Pons (tissue), 1 donor: ENCODE measurements at regions not wholly inside any gene's neighbourhood (a gene's known extent, or its start where the extent isn't known, plus 50 kb on each side); places are given as distances from the start of the nearest gene placed in this dataset.

Experiments
- DNase-seq: peaks from one replicate; pipeline ENCODE4 v3.0.0-alpha.2; 2016; ENCODE audit warnings: low spot score

DNA sequence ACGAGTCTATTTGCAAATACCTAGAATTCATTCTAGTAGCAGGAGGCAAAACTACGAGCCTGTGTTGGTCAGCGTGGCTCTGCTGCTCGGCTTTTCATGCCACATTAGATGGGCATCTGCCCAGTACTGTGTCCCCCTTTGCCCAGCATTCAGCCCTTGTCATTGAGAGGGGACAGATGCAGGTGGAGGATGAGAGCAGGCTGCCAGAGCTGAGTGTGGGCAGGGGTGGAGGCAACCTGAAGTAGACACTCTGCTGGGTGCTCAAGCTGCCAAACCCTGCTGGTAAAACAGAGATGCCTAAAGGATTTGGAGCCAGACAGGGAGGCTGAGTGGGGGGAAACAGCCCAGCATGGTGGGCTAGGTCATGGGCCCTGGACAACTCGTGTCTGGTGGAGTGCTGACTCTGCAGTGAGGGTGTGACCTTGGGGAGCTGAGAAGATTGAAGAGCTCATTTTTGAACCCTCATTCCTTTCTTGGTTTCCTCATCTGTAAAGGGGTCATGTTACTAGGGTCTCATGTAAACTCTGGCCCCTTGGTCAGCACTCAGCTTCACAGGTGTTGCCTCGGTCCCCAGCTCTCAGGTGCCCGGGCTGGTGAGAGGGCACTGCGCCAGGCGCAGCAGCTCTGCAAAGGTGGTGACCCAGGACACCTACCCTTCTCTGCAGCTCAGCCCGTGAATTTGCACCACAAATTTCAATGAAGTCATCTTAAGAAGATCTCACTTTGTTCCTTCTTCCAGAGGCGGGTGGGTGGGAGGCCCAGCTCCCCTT, 64.2 kb upstream of the BHLHE23 start:
- no peak for DNase-seq

DNA sequence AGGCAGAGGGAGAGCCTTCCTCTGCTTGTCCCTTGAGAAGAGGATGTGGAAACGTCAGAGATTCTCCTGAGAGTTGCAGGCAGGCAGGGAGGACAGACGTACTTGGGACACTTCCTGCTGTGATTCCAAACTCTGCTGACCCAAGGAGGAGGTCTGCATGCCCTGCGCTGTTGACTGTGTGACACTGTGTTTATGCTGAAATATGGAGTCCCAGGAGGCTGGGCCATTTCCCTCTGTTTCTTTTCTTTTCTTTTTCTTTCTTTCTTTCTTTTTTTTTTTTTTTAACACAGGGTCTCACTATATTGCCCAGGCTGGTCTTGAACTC, 63.5 kb upstream of the BHLHE23 start:
- DNase-seq: no peak

DNA sequence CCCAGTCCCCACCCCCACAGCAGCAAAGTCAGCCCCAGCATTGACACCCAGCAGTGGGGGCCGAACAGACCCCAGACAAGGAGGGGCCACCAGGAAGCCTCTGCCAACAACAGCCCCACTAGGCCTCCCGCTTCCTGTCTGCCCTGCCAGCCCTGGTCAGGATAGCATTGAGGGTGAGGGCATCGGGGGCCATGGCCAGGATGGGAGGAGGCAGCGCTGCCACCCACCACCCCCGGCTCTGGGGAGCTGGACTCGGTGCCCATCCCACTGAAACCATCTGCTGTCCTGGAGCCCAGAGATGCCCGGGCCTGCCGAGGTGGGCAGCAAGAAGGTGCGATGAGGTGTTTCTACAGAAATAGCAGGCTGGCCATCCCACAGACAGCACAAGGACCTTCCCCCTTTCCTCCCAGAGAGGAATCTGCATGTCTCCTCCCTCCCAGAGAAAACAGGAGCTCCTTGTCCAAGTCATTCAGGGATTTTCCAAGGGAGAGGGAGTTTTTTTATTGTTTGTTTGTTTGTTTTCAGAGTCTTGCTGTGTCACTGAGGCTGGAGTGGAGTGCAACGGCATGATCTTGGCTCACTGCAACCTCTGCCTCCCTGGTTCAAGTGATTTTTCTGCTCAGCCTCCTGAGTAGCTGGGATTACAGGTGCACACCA, 62.1 kb upstream of the BHLHE23 start:
- no peak for DNase-seq

GRCh38 chr20:63067721-63068560, 61.2 kb upstream of the BHLHE23 start:
- no peak for DNase-seq

DNA sequence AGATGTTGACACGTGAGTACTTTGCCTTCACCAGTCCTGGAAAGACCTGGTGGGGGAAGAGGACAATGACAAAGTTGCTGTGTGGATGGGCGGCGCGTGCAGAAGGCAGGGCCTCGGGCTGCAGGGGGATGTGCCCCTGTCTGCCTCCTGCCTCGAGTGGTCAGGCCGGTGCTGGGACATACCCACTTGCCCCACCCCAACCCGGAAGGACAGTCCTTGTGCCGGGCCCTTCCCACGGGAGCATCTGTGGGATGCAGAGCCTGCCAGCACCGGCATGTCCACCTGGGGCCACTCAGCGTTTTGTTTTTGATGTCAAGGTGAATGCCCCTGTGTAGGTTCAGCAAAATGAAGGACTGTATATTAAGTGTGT, 60.5 kb upstream of the BHLHE23 start:
- no peak for DNase-seq

GRCh38 chr20:63066506-63067265, 59.9 kb upstream of the BHLHE23 start:
- no peak for DNase-seq

DNA sequence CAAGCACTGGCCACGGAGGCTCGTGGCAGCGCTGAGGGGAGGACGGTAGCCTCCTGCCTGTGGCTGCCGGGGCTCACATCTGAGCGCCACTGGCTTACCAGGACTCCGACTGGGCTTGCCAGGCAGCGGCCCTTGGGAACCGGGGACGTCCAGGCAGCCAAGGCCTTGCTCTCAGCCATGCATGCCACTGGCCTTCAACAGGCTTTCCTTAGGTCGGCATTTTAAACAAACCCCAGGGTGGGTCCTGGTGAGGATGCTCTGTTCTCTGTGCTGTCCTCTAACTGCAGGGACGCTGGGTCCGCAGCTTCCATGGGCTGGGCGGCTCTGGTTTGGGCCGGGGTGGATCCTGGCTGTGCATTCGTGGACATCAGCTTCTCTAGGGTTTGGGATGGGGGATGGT, 59.1 kb upstream of the BHLHE23 start:
- no peak for DNase-seq

GRCh38 chr20:63064745-63065711, 58.3 kb upstream of the BHLHE23 start:
- DNase-seq: no peak

- DNase-seq: no peak
Measured at GRCh38 chr20:63064310-63064709, 57.5 kb upstream of the BHLHE23 start.

GRCh38 chr20:63062188-63063140, 55.7 kb upstream of the BHLHE23 start:
- no peak for DNase-seq

GRCh38 chr20:63061771-63062100, 55.0 kb upstream of the BHLHE23 start:
- no peak for DNase-seq

DNA sequence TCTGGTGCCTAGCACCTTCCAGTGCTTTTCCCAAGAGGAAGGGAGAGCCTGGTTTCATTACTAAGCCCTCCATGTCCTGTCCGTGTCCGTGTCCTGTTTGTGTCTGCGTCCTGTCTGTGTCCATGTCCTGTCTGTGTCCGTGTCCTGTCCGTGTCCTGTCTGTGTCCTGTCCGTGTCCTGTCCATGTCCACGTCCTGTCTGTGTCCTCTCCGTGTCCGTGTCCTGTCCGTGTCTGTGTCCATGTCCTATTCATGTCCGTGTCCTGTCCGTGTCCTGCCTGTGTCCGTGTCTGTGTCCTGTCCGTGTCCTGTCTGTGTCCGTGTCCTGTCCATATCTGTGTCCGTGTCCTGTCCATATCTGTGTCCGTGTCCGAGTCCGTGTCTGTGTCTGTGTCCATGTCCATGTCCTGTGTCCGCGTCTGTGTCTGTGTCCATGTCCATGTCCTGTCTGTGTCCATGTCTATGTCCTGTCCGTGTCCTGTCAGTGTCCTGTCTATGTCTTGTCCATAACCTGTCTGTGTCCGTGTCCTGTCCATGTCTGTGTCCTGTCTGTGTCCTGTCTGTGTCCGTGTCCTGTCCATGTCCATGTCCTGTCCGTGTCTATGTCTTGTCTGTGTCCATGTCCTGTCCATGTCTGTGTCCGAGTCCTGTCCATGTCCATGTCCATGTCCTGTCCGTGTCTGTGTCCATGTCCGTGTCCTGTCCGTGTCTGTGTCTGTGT, 54.4 kb upstream of the BHLHE23 start:
- DNase-seq: no peak

- DNase-seq: peak; percentile 12
Measured at GRCh38 chr20:63060057-63060991, 53.6 kb upstream of the BHLHE23 start.

- no peak for DNase-seq
Measured at GRCh38 chr20:63059684-63060056, 52.9 kb upstream of the BHLHE23 start.

DNA sequence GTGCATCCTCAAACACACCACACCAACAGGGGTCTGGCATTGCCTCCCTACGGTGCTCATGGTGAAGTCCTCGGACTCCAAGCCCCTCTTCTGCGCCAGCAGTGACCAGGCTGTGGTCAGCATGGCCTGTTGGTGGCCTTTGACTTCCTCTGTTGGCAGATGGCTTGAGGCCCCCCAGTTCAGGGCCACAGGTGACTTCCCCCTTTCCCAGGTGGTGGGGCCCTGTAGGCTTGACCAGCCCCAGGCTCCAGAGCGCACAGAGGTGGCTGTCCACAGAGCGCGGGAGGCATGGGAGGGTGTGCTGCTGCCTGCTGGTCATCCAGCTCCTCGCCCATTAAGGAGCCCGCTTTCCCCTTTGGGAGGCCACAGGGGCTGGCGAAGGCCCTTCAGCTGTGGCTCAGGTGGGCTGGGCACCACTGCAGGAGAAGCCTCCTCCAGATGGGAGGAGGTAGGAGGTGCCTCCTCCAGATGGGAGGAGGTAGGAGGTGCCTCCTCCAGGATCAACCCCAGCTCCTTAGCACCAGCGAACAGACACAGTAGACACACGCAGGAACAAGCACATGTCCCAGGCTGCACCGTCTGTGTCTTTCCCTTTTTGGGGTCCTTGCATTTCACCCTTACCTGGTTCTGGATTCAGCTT, 52.1 kb upstream of the BHLHE23 start:
- no peak for DNase-seq

DNA sequence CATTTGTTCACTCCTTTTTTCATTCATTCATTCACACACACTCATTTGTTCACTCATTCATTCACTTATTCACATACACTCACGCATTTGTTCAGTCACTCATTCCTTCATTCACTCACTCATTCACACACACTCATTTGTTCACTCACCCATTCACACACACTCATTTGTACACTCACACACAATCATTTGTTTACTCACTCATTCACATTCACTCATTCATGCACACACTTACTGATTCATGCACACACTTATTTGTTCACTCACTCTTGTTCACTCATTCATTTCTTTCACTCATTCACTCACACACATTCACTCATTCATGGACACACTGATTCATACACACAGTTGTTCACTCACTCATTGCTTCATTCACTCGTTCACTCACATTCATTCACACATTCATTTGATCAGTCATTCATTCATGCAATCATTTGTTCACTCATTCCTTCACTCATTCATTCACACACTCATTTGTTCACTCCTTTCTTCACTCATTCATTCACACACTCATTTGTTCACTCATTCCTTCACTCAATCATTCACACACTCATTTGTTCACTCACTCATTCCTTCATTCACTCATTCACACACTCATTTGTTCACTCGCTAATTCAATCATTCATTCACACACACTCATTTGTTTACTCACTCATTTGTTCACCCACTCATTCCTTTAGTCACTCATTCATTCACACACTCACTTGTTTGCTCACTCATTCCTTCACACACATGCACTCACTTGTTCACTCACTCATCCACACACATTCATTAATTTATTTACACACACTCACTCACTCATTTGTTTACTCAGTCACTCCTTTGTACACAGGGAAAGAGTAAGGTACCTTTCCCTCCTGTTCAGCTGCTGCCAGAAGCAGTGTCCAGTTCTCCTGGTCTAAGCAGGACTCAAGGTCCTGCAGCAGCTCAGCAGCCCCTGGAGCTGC, 50.7 kb upstream of the BHLHE23 start:
- no peak for DNase-seq
